IMR-90 (cell line): ENCODE measurements at regions not wholly inside any gene's neighbourhood (a gene's known extent, or its start where the extent isn't known, plus 50 kb on each side); places are given as distances from the start of the nearest gene placed in this dataset.
A peak's percentile ranks its signal among the peaks of the same experiment; 100 is the strongest.
"Not testable (repeated sequence)": the region's sequence is repeated elsewhere in the genome, so short reads cannot be mapped to it uniquely, and the experiment has no call there.

Experiments used
- ATAC-seq: fragments of 200-7000 bp; cut with Tn5 transposase; 2 replicates; pipeline ENCODE4 v1.9.1; 2020; ENCODE audit warnings: low read depth, mild to moderate bottlenecking, moderate library complexity
- BruUV-seq: library from RNA; stranded (reverse); fragments of 400-500 nt; replicated peaks from 2 replicates; lab custom pipeline; 2021; lab: Mats Ljungman, UMichigan
- CTCF ChIA-PET: fragments of 300-600 bp; formaldehyde crosslinking; extraction: SDS; loops from one replicate; lab custom pipeline; 2021; ENCODE audit warnings: antibody characterized with exemption; lab: Yijun Ruan, JAX
- POLR2A ChIA-PET: fragments of 300-600 bp; sonication (Branson Sonifier 250); formaldehyde crosslinking; loops from one replicate; lab custom pipeline; 2022; ENCODE audit warnings: antibody characterized with exemption; ENCODE audit not compliant: unreplicated experiment; lab: Charles Lee
- DNase-seq: peaks from one replicate; pipeline ENCODE4 v3.0.0; 2013
- H2AFZ ChIP-seq: replicated peaks from 2 replicates; pipeline ENCODE3; 2013; ENCODE audit warnings: low read length, mild to moderate bottlenecking; ENCODE audit not compliant: poor library complexity
- H2AK5ac ChIP-seq: 2 replicates; pipeline ENCODE4 v1.6.1; 2013; ENCODE audit warnings: low read depth, low read length, inconsistent platforms
- H2AK9ac ChIP-seq: replicated peaks from 2 replicates; pipeline ENCODE3; 2013; ENCODE audit warnings: mild to moderate bottlenecking, low read depth, low read length, moderate library complexity; ENCODE audit not compliant: poor library complexity
- H2BK120ac ChIP-seq: 2 replicates; pipeline ENCODE4 v1.6.1; 2013; ENCODE audit warnings: low read depth, low read length, inconsistent platforms
- H2BK15ac ChIP-seq: 3 replicates; pipeline ENCODE4 v1.6.1; 2013; ENCODE audit warnings: low read depth, low read length, inconsistent platforms
- H2BK20ac ChIP-seq: 2 replicates; pipeline ENCODE4 v1.6.1; 2013; ENCODE audit warnings: low read depth, mild to moderate bottlenecking, inconsistent platforms, low read length, moderate library complexity
- H2BK5ac ChIP-seq: 2 replicates; pipeline ENCODE4 v1.6.1; 2013; ENCODE audit warnings: mild to moderate bottlenecking, low read depth, low read length, inconsistent platforms; ENCODE audit not compliant: poor library complexity, severe bottlenecking
- H3K14ac ChIP-seq: replicated peaks from 2 replicates; pipeline ENCODE4 v1.6.1; 2013; ENCODE audit warnings: low read depth, low read length, inconsistent platforms
- H3K18ac ChIP-seq: 2 replicates; pipeline ENCODE4 v1.6.1; 2013; ENCODE audit warnings: low read depth, low read length, control low read depth
- H3K23ac ChIP-seq: 2 replicates; pipeline ENCODE4 v1.6.1; 2013; ENCODE audit warnings: low read depth, low read length, inconsistent platforms
- H3K27ac ChIP-seq: 2 replicates; pipeline ENCODE4 v1.5.1; 2013; ENCODE audit warnings: mild to moderate bottlenecking, control low read depth, low read length; ENCODE audit not compliant: insufficient read depth
- H3K27me3 ChIP-seq: 2 replicates; pipeline ENCODE4 v1.6.1; 2013; ENCODE audit warnings: low read length; ENCODE audit not compliant: control insufficient read depth, insufficient read depth
- H3K36me3 ChIP-seq: 2 replicates; pipeline ENCODE4 v1.6.1; 2013; ENCODE audit warnings: low read length, mixed read lengths; ENCODE audit not compliant: control insufficient read depth, insufficient read depth
- H3K4ac ChIP-seq: 2 replicates; pipeline ENCODE4 v1.6.1; 2013; ENCODE audit warnings: low read depth, low read length, inconsistent platforms
- H3K4me1 ChIP-seq: 2 replicates; pipeline ENCODE4 v1.6.1; 2013; ENCODE audit warnings: low read length, mixed read lengths; ENCODE audit not compliant: control insufficient read depth, insufficient read depth
- H3K4me2 ChIP-seq: 2 replicates; pipeline ENCODE4 v1.6.1; 2013; ENCODE audit warnings: low read depth, mild to moderate bottlenecking, control low read depth, low read length, moderate library complexity
- H3K4me3 ChIP-seq: 2 replicates; pipeline ENCODE4 v1.5.1; 2013; ENCODE audit warnings: low read depth, mild to moderate bottlenecking, control low read depth, low read length, moderate library complexity; ENCODE audit not compliant: insufficient read depth
- H3K56ac ChIP-seq: 2 replicates; pipeline ENCODE4 v1.6.1; 2013; ENCODE audit warnings: low read length, inconsistent platforms; ENCODE audit not compliant: insufficient read depth; ENCODE audit errors: extremely low read depth
- H3K79me1 ChIP-seq, 2 experiments: 2 replicates each; pipeline ENCODE4 v1.6.1; 2013; ENCODE audit warnings: low read length in 2 of 2, inconsistent platforms in 1 of 2, low read depth in 1 of 2
- H3K9ac ChIP-seq: 2 replicates; pipeline ENCODE4 v1.6.1; 2013; ENCODE audit warnings: low read depth, low read length, control low read depth
- H3K9me1 ChIP-seq: 2 replicates; pipeline ENCODE4 v1.6.1; 2013; ENCODE audit warnings: low read length, inconsistent platforms; ENCODE audit not compliant: insufficient read depth
- H3K9me3 ChIP-seq: 2 replicates; pipeline ENCODE4 v1.6.1; 2013; ENCODE audit warnings: low read length; ENCODE audit not compliant: control insufficient read depth, insufficient read depth
- H4K20me1 ChIP-seq: 2 replicates; pipeline ENCODE4 v1.6.1; 2013; ENCODE audit warnings: low read length, inconsistent platforms; ENCODE audit not compliant: insufficient read depth
- H4K5ac ChIP-seq: 2 replicates; pipeline ENCODE4 v1.6.1; 2013; ENCODE audit warnings: mild to moderate bottlenecking, low read depth, low read length, control low read depth
- H4K8ac ChIP-seq, 2 experiments: 2 replicates each; pipeline ENCODE4 v1.6.1; 2013; ENCODE audit warnings: low read depth in 2 of 2, low read length in 2 of 2, control low read depth in 1 of 2, inconsistent platforms in 1 of 2
- H4K91ac ChIP-seq: 2 replicates; pipeline ENCODE4 v1.6.1; 2013; ENCODE audit warnings: low read depth, low read length, inconsistent platforms; ENCODE audit not compliant: insufficient read depth
- WGBS, 2 experiments: methylation state at CpG; one replicate each; pipeline versions ENCODE4 v1.1.5 to v1.1.7; 2013; ENCODE audit warnings: missing lambda C conversion rate in 2 of 2; ENCODE audit not compliant: insufficient read length in 1 of 2; ENCODE audit errors: extremely low coverage in 2 of 2; 5-methylcytosine and 5-hydroxymethylcytosine counted together
- dilution Hi-C: fragments of 300-500 bp; cut with HindIII; formaldehyde crosslinking; loops from one replicate; pipeline ENCODE4 v1.14.3; 2018; ENCODE audit warnings: low sequenced_read_pairs; ENCODE audit not compliant: unreplicated experiment
- in situ Hi-C: fragments of 300-500 bp; cut with MboI; formaldehyde crosslinking; loops from 3 replicates; pipeline ENCODE4 v1.14.3; 2019; ENCODE audit warnings: low sequenced_read_pairs, inconsistent platforms, mixed read lengths
- intact Hi-C: fragments of 100-400 bp; cut with micrococcal nuclease; formaldehyde crosslinking; loops from 2 replicates; pipeline ENCODE4 v1.10.0; 2022

- H2BK20ac ChIP-seq, DNase-seq, H4K20me1 ChIP-seq, H3K4me3 ChIP-seq, H3K23ac ChIP-seq, H4K91ac ChIP-seq, H3K4ac ChIP-seq, H2AFZ ChIP-seq, intact Hi-C loops, H4K8ac ChIP-seq, H3K79me1 ChIP-seq, H3K9me1 ChIP-seq, H3K4me2 ChIP-seq, dilution Hi-C loops, H2BK5ac ChIP-seq, H3K36me3 ChIP-seq, POLR2A ChIA-PET, H2BK120ac ChIP-seq, BruUV-seq, H3K9me3 ChIP-seq, H2AK9ac ChIP-seq, H4K5ac ChIP-seq, H3K4me1 ChIP-seq, H3K56ac ChIP-seq, in situ Hi-C loops, H3K14ac ChIP-seq, H3K27ac ChIP-seq, H3K18ac ChIP-seq, H3K9ac ChIP-seq, H2BK15ac ChIP-seq, CTCF ChIA-PET, H3K27me3 ChIP-seq, H2AK5ac ChIP-seq: not testable (repeated sequence)
- no CpG with 5 or more reads among the region's 4 CpGs for WGBS, 2 experiments
- peak; percentile 45 for ATAC-seq
These were observed 165.7 kb upstream of the PLGLB2 start for GRCh38 chr2:87582152-87582551.

GRCh38 chr2:87582579-87582978 is 165.3 kb upstream of the PLGLB2 start:
- H2BK20ac ChIP-seq, H2AFZ ChIP-seq, H4K8ac ChIP-seq, H4K20me1 ChIP-seq, H3K18ac ChIP-seq, H3K9me3 ChIP-seq, intact Hi-C loops, H3K36me3 ChIP-seq, H4K91ac ChIP-seq, H3K9me1 ChIP-seq, H2BK15ac ChIP-seq, H3K9ac ChIP-seq, H3K14ac ChIP-seq, H2BK5ac ChIP-seq, H3K4me3 ChIP-seq, H3K4ac ChIP-seq, dilution Hi-C loops, POLR2A ChIA-PET, H3K56ac ChIP-seq, H3K4me1 ChIP-seq, H2AK9ac ChIP-seq, BruUV-seq, H2AK5ac ChIP-seq, in situ Hi-C loops, H3K79me1 ChIP-seq, H3K27ac ChIP-seq, H4K5ac ChIP-seq, H3K23ac ChIP-seq, H2BK120ac ChIP-seq, H3K4me2 ChIP-seq, H3K27me3 ChIP-seq, CTCF ChIA-PET: not testable (repeated sequence)
- peak; percentile 24 for DNase-seq
- peak; percentile 59 for ATAC-seq
